ENCODE measurements at regions not wholly inside any gene's neighbourhood (a gene's known extent, or its start where the extent isn't known, plus 50 kb on each side); places are given as distances from the start of the nearest gene placed in this dataset.

DNA sequence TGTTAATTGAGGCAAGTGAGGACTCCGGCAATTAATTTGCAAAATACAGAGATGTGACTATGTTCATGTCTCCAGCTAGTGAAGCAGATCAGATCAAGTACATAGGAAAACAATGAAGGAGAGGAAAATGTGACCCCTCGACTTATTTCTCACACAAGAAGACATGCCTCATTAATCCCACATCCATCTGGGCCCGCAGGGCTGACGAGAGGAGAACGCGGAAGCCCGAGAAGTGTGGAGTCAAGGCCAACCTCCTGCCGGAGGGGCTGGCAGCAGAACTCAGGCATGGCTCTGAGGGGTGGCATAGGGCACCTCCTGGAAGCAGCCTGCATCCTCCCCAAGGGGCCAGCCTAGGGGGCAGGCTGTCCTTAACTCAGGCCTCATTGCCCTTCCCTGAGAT lies 54.4 kb downstream of the ZNF503 start:
- no peak for DNase-seq (ENCODE audit: low read depth)

DNA sequence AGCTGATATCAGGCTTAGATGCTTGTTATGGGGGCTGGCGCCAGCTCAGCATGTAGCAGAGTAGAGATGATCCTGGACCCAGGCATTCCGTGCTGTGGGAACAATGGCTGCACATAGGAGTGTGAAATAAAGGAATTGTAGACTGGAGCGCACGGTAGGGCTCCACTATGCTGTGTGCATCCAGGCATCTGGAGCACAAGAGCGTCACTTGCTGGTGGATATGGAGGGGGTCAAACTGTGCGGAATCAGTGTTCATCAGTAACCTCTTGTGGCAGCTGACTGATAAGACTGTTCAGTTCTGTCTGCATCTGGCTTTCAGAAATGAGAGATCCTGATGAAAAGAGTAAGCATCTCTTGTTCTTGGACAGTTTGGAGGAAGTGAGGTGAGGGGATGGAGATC lies 55.8 kb downstream of the ZNF503 start:
- no peak for DNase-seq (ENCODE audit: low read depth)

DNA sequence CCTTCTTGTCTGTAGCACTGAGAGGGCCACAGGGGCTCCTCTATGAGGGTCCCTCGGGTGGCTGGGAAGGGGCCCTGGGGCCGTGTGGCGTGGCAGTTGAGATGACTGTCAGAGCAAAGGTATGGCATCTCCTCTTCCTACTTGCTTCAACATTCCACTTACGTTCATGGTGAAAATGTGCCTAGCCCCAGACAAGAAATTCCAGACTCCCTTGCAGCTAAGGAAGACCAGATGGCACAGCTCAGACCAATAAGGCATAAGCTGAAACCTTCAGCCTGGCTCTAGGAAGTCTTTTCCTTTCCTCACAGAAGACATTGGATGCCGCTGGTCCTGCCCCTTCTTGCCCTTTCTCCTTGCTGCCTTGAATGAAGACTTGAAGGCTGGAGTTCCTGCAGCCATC lies 57.4 kb downstream of the ZNF503 start:
- DNase-seq (ENCODE audit: low read depth): no peak

DNA sequence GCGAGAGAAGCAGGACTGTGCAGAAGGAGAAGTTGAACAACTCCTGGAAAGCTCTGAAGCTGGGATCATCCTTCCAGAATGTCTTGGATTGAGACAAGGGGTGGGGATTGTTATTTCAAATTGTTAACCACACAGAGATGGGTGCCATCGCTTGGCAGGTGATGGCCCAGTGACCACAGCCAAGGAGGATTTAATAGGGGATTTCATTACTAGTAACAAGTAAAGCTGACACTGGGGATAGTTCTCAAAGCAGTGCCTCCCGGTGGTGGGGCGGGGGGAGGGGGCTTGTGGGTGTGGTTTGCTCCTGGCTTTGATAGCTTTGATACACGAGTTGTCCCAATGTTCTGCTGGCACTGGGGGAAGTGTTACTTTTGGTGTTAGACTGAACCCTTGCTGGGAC lies 59.2 kb downstream of the ZNF503 start:
- no peak for DNase-seq (ENCODE audit: low read depth)

DNA sequence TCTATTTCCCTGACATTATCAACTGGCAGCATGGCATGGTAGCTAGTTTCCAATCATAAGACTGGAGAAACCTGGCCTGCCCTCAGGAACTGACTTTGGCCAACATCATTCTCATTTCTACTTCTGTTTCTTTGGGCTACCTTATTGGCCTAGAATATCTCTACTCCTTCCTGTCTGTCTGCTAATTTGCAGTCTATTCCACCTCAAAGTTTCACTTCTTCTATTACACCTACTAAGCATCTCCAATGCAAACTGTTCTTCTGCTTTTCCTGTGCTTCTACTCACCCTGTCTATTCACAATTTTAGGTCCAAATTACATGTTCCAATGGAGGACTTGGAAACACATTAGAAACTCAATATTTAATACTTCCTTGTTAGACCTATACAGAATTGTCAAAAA lies 65.6 kb downstream of the ZNF503 start:
- no peak for DNase-seq (ENCODE audit: low read depth)

DNA sequence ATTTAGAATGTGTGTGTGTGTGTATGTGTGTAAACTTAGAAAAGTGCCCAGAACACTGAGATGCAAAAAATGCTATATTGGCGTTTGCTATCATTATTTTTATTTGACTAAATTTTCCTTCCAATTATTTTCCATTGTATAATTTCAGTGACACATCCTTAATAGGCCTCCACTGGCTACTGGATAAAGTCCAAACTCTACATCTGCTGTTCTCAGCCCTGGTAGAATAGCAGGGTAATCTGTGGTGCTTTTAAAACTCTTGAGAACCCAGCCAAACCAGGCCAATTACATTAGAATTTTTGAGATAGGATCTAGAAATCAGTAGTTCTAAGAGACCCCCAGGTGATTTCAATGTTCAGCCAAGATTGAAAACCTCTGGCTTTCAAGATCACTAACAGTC lies 66.4 kb downstream of the ZNF503 start:
- DNase-seq (ENCODE audit: low read depth): no peak

DNA sequence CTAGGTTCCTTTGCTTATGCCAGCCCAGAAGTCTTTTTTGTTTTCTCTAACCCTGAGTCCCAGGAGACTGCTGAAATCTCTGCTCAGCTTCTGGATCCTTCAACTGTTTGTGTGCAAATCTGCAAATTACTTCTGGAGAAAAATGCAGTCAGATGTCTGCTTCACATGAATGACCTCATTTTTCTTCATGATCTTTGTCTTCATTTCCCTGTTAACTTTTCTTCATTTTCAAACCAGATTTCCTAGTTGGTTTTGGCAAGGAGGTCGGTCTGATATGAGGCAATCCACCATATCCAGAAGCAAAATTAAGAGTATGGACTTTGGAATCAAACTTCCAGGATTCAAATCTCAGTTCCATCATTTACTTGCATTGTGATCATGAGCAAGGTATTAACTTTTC lies 66.8 kb downstream of the ZNF503 start:
- no peak for DNase-seq (ENCODE audit: low read depth)

DNA sequence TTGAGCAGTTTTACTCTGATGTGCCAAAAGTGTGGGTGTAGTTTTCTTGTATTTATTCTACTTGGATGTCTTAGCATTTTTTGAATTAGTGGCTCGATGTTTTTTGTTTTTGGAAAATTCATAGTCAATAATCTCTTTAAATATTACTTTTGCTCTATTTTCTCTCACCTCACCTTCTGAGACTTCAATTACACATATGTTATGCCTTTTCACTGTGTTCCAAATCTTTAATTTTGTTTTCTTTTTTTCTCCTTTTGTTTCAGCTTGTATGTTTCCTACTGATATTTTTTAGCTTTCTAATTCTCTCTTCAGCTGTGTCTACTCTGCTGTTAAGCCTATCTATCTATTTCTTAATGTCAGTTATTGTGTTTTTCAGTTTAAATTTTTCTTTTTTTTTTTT lies 69.5 kb downstream of the ZNF503 start:
- no peak for DNase-seq (ENCODE audit: low read depth)

DNA sequence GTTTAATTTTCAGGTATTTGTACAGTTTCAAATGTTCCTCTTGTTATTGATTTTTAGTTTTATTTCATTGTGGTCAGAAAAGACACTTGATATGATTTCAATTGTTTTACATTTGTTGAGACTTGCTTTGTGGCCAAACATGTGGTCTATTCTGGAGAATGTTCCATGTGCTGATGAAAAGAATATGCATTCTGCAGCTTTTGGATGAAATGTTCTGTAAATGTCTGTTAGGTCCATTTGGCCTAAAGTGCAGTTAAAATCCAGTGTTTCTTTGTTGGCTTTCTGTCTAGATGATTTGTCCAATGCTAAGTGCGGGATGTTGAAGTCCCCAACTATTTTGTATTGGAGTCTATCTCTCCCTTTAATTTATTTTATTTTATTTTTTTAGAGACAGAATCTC lies 70.5 kb downstream of the ZNF503 start:
- no peak for DNase-seq (ENCODE audit: low read depth)

DNA sequence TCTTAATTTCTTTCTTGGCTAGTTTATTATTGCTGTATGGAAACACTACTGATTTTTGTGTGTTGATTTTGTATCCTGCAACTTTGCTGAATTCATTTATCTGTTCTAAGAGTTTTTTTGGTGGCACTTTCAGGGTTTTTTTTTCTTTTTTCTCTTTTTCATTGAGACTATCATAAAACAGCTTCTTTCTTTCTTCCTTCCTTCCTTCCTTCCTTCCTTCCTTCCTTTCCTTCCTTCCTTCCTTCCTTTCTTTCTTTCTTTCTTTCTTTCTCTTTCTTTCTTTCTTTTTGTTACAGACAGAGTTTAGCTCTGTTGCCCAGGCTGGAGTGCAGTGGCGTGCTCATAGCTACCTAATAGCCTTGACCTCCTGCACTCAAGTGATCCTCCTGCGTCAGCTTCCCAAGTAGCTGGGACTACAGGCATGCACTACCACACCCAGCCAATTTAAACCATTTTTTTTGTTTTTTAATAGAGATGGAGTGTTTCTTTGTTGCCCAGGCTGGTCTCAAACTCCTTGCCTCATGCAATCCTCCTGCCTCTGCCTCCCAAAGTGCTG lies 72.3 kb downstream of the ZNF503 start:
- DNase-seq (ENCODE audit: low read depth): no peak

DNA sequence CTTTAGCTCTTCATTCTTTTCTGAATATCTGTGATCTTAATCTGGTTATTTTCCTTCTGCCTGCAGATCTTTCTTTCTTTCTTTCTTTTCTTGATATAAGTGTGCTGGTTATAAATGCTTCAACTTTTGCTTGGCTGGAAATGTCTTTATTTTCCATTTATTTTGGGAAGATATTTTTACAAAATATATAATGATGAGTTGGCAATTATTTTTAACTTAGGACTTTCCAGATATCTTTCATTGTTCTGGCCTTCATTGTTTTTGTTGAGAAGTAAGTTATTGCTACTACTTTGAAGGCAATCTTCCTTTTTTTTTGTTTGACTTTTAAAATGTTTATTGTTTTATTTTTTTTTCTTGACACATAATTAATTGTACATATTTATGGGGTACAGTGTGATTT lies 75.3 kb downstream of the ZNF503 start:
- no peak for DNase-seq (ENCODE audit: low read depth)

DNA sequence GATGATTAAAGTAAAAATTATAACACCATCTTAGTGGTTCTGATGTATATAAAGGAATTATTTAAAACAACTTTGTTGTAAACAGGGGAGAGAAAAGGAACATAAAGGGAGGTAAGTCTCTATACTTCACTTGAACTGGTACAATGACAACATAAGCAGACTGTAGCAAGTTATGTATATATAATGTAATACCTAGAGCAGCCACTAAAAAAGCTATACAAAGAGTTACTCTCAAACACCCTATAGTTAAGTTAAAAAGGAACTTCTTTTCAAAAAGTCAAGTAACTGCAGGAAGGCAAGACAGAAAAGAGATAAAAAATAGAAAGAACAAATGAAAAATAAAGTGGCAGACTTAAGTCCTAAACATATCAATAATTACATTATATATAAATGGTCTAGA lies 82.3 kb downstream of the ZNF503 start:
- no peak for DNase-seq (ENCODE audit: low read depth)

DNA sequence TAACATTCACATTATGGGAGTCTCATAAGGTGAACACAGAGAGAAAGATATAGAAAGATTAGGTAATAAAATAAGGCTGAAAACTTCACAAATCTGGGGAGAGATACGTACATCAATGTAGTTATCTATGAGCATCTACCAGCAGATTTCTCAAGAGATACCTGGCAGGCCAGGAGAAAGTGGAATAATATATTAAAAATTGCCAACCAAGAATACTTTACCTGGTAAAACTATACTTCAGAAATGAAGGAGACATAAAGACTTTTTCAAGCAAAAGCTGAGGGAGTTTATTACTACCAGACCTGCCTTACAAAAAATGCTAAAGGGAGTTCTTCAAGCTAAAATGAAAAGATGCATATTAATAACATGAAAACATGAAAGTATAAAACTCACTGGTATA lies 78.8 kb upstream of the COMTD1 start:
- no peak for DNase-seq (ENCODE audit: low read depth)

DNA sequence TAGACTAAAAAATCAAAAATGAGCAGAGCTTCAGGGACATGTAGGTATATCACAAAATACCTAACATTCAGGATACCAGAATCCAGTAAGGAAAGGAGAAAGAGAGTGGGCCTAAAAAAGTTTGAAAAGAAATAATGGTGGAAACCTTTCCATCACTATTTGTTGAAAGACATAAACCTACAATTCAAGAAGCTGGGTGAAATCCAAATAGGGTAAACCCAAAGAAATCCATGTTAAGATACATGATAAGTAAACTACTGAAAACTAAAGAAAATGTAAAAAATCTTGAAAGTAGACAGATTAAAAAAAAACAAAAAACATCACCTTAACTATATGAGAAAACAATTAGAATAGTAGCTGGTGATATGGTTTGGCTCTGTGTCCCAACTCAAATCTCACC lies 76.7 kb upstream of the COMTD1 start:
- no peak for DNase-seq (ENCODE audit: low read depth)

DNA sequence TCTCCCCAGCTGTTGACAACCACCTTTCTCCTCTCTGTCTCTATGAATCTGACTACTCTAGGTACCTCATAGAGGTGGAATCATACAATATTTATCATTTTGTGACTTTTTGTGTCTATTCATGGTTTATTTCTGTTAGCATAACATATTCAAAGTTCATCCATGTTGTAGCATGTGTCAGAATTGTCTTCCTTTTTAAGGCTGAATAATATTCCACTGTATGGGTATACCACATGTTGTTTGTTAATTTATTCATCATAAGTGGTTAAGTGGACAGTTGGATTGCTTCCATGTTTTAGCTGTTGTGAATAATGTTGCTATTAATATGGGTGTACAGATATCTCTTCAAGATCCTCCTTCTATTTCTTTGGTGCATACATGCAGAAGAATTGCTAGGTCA lies 69.9 kb upstream of the COMTD1 start:
- no peak for DNase-seq (ENCODE audit: low read depth)

DNA sequence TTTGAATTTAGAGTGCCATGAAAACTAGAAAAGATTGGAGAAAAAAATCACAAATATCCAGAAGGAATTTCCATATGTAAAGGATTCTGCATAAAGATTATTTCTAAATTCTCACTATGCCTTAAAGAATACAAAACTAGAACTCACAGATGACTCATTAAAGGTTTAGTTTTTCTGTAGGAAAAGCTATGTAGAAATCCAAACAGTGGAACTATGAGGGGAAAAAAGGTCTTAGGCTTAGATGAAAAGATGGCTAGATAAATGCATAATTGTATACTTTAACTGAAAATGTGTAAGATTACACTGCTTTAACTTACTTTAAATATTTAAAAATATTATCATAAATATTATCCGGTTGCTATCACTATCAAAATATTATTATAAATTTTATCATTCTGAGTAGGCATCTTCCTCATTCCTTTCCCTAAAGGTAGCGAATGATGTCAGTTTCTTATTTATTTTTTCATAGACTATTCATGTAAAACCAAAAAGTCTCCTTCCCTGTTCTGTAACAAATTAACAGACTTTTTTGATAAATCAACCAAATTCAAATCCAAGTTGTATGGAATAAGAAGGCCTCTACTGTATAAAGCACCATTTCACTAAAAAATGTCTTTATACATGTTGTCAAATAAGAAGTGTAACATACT lies 69.1 kb upstream of the COMTD1 start:
- no peak for DNase-seq (ENCODE audit: low read depth)

DNA sequence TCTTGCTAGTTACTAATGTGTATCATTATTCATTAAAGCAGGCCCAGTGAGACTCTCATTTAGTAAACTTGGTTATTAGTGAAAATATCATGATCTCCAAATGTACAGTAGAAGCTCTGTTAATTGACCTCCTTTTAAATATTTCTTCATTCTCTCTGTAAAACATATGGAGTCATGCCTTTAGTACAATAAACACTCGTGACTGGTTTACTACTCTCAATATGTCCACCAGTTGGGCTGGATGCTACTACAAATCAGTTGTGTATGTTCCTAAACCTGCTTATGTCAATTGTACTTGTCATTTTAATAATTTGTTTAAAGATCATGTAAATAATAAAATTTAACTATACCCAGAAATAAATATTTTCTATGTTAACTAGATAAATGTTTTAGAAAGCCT lies 68.6 kb upstream of the COMTD1 start:
- DNase-seq (ENCODE audit: low read depth): no peak

DNA sequence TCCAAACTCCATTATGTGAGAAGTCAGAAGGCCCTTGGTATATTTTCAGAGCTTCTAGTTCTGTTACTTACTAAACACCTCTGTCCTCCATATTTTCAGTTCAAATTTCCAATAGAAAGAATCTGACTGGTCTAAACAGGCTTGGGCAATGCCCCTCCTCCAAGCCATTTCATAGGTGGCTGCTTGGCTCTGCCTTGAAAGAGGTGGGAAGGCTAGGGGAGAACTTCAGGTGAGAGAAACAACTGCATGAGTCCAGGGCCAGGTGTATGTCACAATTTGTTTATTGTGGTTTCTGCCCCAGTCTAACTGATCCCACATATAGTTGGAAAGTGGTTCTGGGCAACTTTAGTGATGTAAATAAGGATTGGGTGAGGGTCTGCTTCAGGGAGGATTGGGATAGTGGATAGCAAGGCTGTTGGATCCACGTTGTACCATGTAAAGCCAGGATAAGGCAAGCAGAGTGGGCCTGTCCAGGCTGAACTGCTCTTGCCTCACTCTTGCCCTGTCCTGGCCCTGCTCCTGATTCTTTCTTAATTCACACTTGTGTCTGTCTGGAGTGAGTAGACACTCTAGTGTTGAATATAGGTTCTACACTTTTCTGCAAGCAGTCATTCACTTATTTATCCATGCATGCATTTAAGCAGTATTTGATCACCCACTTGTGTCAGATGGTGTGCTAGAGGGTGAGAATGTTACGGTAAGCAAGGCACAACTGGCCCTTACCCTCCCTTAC lies 67.5 kb upstream of the COMTD1 start:
- DNase-seq (ENCODE audit: low read depth): no peak

DNA sequence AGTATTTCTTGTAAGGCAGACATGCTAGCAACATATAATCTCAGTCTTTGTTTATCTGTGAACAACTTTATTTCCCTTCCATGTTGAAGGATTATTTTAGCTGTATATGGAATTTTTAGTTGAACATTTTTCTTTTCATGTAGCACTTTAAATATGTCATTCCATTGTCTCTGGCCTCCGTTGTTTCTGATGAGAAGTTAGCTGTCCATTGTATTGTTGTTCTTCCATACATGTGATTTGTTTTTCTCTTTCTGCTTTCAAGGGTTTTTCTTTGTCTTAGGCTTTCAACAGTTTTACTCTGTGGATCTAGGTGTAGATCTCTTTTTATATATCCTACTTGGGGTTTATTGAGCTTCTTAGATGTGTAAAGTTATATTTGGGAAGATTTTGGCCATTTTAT lies 66.3 kb upstream of the COMTD1 start:
- DNase-seq (ENCODE audit: low read depth): no peak

DNA sequence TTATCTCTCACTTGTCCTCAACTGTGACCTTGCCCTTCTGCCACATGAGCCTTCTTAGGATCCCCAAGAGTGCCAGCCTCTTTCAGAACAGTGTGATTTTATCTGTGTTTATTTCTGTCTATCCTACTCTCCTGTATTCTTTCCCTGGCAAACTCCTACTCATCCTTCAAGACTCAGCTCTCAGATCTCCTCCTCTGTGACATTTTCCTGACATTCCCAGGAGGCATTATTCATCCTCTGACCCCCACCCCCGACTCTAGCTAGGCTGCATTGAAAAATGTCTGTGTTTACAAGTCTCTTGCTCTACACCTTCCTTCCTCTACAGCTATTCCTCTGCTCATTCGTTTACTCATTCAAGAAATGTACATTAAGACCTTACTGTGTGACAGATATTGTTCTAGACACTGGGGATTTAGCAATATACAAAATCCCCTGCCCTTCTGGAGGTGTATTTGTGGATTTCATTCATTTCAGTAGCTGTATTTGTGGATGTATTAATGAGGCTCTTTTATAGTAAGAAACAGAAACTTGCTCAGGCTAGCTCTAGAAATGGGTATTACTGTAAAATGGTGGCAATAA lies 61.4 kb upstream of the COMTD1 start:
- no peak for DNase-seq (ENCODE audit: low read depth)

DNA sequence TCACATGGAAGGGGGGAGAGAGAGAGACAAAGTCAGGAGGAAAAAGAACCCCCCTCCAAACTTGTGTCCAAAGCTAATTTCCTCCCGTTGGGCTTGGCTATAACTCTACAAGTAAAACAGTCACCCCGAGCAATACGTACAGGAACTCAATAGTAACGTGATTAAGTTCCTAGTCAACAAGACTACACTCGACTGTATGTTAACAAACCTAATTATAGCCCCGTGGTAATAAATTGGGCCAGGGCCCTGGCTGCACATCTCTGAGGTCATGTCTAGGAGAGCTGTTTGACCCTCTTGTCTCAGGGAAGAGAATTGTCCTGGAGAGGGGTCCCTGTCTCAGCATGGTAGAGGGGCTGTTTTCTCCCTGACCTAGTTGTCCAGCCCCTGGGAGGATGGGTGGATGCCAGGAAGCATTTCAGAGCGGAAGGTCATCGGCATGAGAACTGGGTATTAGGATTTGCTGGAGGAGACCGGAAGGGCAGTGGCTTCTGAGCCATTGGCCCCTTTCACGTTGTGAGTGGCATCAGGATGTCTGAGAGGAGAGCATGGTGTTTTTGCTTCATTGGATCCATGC lies 60.2 kb upstream of the COMTD1 start:
- DNase-seq (ENCODE audit: low read depth): no peak

DNA sequence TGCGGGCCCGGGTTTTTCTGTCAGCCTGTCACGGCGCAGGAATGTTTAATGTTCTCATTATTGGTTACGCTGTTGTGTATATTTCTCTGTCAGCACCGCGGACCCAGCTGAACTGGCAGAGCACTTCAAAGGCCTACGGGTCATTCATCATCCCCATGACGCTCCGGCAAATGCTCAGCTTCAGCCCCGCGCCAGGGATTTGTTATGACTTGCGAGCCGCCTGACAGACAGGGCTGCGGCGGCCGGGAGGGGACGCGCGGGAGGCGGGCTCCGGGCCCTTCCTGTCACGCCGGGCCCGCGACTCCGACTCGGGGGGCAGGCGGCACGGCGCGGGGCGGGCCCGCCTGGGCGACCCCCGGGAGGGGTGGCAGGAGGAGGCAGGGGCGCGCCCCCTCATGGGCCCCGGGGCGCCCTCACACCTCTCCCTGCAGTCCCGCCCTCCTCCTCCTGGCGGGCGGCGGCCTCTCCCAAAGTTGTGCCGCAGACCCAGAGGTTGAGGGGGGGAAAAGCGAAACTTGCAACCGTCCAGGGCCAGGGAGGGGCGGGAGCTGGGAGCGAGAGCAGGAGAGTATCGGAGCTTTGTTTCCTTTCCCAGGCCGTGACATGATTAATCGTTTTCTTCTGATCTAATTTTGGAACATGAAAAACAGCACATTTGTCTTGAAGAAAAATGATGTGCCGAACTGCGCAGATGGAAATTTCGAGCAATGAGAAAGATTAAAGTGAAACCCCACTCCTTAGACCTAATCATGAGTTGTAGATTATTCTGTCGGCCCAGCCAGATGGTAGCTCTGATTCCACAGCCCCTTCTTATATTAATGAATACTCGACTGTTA lies 59.3 kb upstream of the COMTD1 start:
- peak; percentile 44 for DNase-seq (ENCODE audit: low read depth)

Measured in activated T-cell treated with anti-CD3 and anti-CD28 coated beads for 1 hour (primary cell).